ENCODE measurements at regions not wholly inside any gene's neighbourhood (a gene's known extent, or its start where the extent isn't known, plus 50 kb on each side); places are given as distances from the start of the nearest gene placed in this dataset.
"Not testable (repeated sequence)": the region's sequence is repeated elsewhere in the genome, so short reads cannot be mapped to it uniquely, and the experiment has no call there.

DNA sequence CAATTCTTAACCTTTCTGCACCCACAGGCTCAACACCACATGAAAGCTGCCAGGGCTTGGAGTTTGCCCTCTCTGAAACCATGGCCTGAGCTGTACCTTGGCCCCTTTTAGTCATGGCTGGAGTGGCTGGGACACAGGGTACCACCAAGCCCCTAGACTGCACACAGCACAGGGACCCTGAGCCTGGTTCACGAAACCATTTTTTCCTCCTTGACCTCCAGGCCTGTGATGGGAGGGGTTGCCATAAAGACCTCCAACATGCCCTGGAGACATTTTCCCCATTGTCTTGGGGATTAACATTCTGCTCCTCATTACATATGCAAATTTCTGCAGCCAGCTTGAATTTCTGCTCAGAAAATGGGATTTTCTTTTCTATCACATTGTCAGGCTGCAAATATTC, 113.4 kb downstream of the XPNPEP1 start:
- DNase-seq = not testable (repeated sequence)

DNA sequence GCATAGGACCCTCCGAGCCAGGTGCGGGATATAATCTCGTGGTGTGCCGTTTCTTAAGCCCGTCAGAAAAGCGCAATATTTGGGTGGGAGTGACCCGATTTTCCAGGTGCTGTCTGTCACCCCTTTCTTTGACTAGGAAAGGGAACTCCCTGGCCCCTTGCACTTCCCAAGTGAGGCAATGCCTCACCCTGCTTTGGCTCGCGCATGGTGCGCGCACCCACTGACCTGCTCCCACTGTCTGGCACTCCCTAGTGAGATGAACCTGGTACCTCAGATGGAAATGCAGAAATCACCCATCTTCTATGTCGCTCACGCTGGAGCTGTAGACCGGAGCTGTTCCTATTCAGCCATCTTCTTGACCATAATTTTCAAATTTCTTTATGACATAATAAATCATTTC, 122.1 kb downstream of the XPNPEP1 start:
- not testable (repeated sequence) for DNase-seq

DNA sequence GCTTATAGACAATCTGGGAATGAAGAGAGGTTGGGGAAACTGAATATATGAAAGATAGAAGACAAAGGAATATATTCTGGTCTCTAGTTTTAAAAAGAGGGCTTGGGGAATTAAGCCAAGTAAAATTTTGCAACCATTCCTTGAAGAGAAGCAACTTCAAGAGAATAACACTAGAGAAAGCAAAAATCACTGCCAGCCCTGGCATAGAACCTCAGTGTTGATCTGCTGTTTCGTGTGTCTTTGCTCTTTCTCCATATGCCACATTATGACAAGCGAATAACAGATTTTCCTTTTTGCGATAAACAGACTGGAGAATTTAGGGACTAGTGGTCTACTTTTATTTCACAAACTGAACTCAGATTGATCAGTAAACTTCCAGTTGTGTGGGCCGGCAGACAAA, 132.7 kb downstream of the XPNPEP1 start:
- DNase-seq = no peak

DNA sequence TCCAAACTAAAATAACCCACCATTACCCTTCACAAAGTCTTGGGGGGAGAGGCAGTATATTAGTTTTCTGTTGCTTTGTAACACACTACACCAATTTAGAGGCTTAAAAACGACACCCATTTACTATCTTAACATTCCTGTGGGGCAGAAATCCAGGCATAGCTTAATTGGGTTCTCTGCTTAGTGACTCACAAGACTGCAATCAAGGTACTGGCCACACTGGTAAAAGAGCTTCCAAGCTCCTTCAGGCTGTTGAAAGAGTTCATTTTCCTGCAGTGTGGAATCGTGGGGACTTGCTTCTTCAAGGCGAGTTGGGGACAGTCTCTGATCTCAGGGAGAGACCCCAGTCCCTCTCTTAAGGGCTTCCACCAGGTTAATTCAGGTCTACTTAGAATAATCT, 139.1 kb downstream of the XPNPEP1 start:
- no peak for DNase-seq

DNA sequence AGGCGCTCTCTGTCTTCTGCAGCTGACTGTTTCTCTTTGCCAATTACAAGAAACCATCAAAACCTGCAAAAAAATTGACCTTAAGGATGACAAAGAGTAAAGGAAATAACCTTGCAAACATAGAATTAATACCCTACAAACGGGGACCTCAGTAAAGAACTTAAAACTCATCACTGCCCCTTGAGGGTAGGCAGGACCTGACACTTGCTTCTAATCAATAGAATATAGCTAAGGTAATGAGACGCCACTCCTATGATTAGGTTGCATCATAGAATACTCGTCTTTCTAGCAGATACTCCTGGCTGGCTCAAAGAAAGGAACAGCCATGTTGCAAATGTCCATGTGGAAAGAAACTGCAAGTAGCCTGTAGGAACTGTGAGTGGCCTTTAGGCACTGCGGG, 140.0 kb downstream of the XPNPEP1 start:
- no peak for DNase-seq

DNA sequence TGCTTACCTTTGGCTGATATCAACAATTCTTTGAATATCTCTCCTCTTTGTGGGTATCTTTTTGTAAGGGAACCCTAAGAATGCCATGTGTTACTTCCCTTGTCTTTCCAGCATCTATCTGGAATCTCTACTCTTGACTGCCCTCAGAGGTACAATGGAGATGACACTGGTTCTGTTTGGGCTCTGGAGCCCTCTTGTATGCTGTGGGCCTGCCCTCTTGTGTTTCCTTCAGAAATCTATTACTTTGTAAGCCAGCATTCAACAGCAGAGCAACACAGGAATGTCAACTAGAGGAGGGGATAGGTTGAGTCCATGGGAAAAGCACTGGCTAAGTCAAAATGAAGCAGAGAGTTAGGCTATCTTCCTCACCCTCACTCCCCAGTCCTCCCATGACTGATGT, 142.3 kb downstream of the XPNPEP1 start:
- DNase-seq = no peak

DNA sequence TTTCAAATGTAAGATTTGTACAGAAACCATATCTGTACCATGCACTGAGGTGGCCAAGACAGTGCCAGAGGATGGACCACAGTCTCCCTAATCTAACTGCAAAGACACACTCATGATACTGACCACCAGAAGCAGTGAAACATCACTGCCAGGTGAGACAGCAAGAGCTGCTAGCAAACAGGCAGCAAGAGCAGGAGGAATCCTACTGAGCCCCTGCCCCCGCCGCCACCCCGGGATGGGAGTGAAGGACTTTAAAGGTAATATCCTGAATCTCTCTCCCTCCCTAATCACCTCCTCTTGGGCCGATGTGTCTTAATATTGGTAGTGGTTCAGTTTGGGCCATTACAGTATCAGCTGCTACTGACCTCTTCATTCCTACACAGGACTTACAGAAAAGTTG, 144.3 kb downstream of the XPNPEP1 start:
- no peak for DNase-seq

DNA sequence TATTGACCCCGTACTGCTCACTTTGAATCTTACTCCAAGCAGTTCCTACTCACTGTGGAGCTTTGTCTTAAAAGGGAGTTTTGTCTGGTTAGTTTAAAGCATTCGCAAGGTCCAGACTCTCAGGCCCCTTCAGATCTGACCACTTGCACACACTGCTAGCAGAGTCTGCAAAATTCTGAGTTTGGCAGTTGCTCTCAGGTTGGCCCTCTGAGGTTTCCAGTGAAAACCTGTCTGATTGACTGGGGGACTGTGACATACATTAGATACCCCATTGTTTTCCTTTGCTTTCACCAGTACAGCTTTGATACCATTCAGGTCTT, 149.2 kb downstream of the XPNPEP1 start:
- no peak for DNase-seq

DNA sequence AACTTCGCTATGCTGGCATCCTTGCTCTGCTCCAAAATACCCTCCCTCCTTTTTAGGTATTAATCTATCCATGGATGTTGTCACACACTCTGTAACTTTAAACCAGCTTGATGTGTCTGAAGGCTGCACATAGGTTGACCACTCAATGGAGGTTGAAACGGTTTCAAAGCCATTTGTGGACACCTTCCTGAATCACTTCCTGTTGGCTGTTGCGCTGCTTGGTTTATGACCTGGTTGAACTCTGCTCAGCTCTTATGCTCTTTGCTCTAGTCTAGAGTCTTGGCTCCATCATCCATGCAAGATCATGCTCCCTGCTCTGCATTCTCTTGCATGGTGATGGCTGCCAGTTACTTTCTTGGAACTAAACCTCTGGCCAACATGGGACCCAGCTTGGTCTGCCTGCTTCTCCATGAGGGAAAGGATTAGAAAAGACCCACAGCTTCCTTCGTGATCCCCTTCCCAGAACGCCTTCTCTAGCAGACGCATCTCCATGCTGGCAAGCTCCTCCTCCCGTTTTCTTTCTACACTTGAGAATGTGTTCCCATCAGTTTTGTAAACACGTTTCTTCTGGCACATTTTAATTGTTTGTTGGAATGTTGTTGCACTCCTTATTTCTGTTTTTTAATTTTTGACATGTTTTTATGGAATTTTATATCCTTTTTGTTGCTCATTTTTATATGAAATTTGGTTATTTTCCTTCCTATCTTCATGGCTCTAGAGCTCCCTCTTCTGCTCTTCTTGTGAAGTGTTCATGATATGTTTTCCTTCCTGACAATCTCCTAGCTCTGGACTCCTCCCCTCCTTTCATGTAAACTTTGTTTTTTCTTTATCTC, 149.8 kb downstream of the XPNPEP1 start:
- DNase-seq = peak; percentile 23

DNA sequence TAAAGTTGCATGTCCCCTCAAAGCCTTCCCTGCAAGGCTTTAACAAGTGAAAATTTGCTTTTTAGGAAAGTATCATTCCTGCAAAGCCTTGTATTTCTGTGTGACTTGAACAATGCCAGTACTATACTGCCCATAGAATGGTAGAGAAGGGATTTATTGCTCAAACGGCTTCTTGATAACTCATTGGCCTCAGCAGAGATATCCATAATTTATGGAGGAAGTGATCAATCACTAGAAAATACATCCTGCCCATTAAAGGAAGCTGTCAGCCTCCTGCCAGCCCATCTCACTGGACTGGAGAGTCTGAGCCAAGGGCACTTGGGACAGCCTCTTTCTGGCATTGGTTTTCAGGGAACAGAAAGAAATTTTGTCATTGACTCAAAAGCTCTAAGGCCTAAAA, 152.6 kb downstream of the XPNPEP1 start:
- no peak for DNase-seq

DNA sequence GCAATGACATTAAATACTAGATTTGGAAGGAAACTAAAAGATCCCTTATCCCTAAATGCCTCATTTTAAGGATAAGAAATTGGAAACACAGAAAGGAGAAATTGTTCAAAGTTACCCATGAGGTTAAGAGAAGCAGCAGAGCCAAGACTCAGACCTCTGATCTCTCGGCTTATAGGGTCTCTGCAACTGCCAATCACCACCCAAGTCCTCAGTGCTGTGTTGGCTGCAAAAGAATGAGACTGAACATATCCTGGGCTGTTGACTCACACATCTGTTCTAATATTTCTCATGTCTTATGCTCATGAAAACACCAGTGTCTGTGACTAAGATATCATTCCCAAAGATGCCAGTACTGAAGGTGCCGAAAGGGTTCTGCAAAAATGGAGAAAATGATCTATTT, 153.3 kb downstream of the XPNPEP1 start:
- DNase-seq = no peak

DNA sequence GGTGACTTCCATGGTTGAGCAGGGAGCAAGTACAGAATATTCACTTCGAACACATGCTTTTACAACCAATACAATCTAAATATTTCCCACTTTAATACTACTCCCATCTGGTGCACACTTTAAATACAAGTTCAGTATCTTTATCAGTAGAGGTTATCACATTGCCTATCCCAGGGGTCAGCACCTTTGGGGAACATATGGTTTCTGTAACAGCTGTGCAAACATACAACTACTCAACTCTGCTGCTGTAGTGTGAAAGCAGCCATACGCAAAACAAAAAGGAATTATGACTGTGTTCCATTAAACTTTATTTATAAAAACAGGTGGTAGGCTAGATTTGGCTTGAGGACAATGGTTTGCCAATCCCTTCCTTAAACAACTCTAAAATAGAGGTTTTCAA, 157.5 kb downstream of the XPNPEP1 start:
- DNase-seq = no peak

DNA sequence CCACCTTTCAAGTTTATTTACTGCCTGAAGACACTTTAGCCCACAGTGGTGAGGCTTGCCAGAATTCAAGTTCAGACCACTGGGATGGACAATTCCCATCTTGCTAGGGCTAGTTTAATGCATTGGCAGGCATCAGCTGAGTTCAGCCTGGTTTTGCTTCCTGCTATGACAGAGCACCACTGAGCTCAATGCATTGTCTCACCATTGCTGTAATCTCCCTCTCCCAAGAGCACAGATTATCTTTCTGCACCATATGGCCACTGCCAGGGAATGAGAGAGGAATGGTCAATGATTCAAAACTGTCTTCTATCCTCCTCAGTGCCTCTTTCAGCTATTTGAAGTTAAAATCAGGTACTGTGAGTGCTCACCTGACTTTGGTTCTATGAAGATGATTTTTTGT, 160.8 kb downstream of the XPNPEP1 start:
- no peak for DNase-seq

DNA sequence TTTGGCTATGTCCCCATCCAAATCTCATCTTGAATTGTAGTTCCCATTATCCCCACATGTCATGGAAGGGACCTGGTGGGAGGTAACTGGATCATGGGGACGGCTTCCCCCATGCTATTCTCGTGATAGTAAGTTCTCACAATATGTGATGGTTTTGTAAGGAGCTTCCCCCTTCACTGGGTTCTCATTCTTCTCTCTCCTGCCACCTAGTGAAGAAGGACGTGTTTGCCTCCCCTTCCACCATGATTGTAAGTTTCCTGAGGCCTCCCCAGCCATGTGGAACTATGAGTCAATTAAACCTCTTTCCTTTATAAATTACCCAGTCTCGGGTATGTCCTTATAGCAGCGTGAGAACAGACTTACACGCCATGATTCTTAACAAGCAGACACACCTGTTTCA, 165.6 kb downstream of the XPNPEP1 start:
- not testable (repeated sequence) for DNase-seq

DNA sequence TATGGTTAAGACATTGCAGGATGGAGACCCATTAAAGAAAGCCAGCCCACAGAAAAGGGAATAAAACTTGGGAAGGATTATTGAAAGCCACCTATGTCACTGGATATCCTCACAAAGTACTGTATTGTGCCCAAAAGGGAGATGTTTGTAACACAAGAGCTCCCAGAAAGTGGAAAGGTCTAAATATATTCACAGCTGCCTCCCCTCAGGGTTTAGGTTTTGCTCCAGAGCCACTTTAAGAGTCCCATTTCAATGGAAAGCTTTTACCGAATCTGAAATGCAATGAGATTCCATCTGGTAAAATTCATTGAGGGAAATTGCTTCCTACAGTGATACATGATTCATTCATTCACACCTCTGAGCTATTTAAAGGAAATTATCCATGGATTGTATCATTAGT, 176.4 kb downstream of the XPNPEP1 start:
- no peak for DNase-seq

DNA sequence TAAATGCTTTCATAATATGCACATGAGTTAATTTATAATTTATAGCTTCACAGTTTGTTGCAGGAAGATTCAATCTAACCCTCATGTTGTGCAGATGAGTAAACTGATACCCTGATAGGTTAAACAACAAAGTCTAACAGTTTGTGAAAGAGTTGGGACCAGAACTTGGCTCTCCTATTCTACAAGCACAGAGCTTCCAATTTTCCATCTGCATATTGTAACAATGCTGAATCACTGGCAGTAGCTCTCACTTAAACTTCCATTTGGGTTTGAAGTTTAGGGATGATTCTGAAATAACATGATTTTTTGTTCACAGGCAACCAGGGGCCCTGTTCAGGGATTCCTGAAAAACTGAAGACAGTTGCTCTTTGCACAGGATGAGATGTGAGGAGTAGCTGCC, 179.3 kb downstream of the XPNPEP1 start:
- DNase-seq = no peak

DNA sequence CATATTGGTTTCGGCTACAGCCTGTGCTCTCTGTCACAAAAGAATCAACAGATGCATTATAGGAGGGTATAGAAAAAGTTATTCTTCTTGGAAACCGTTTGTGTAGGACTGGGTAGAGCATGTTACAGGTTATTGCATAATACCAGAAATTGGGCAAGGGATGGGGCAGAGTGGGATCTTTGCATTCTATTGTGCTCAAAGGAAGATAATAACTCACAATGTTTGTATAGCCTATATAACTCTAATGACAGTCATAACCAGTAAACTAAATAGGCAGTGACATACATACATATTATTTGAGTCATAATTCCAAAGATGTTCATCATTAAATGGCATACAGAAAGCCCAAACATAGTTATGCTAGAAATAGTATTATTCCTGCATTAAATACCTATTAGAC, 179.7 kb downstream of the XPNPEP1 start:
- no peak for DNase-seq

DNA sequence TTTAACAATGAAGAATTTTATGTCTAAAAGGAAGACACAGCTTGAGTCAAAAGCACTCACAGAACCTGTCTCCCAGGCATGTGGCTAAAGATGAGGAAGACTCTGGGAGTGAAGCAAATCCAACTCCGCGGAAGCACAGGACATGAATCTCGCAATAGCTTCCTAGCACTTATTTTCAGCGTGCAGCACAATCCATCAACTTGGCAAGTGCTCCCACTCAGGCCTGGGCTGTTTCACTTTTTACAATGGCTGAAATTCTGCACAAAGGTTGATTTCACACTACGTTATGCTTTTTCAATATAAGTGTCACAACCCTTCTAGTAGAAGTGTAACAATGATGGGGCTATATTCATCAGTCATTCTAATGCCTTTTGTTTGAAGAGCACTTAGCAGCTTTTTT, 180.2 kb downstream of the XPNPEP1 start:
- DNase-seq = no peak

DNA sequence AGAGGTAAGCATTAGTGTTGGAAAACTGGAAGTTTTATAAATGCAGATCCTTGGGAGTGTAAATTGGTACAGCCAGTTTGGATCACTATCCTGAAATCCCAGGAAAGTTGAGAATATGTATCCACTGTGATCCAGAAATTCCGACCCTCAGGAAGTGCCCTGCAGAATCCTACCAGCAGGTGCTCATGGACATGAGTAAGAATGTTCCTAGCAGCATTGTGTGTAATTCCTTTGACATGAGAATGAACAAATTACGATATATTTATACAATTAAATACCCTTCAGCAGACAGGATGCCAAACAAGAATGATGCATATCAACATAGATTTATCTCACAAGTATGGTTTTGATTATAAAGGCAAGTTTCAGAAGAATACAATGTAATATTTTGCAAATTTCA, 181.6 kb downstream of the XPNPEP1 start:
- DNase-seq = no peak

DNA sequence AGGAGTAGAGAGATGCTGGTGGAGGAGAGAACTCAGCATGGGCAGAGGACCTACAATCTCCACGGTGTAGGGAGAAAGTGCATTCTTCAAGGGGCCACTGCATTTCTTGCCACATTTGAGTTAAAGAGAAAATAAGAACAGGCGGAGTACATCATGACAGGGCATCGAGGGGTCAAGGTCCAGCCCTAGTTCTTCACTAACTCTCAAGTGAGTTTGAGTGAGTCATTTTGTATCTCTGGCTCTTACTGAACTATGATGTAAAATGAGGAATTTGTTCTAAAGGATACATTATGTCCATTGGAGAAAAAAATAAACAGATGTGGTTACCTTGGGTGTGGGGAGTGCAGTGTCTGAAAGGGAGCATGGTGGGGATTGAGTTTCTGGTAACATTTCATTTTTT, 182.9 kb downstream of the XPNPEP1 start:
- no peak for DNase-seq

DNA sequence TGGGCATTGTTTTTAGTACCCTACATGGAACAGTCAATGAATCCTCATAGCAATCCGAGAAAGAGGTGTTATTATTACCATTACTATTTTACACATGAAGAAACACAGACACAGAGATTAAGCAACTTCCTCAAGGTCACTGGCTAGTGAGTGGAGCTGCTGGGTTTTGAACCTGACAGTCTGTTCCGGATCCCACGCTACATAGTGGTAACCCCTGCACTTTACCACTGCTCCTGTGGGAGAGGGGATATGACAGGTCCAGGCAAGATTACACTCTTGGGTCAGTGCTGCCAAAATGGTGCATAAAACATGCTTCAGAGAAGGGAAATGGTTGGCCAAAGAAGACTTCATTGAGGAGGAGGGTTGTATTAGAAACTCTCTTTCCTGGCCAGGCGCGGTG, 185.7 kb downstream of the XPNPEP1 start:
- DNase-seq = no peak

DNA sequence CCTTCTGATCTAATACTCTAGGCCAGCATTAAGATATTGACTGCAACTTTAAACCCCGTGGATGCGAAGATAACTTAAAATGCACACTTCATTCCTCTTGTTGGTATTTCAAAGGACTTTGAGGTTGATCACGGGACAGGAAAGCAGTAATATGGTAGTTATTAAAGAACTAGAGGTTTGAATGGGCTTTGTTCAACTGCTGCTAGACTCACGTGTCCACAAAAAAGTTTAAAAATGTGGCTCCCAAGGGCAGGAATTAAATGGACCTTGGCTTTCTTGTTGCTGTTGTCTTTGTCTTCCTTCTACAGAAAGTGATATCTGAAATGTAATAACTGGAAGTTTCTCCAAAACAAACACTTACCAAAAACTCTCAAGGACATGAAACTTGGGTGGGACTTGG, 186.3 kb downstream of the XPNPEP1 start:
- DNase-seq = no peak

DNA sequence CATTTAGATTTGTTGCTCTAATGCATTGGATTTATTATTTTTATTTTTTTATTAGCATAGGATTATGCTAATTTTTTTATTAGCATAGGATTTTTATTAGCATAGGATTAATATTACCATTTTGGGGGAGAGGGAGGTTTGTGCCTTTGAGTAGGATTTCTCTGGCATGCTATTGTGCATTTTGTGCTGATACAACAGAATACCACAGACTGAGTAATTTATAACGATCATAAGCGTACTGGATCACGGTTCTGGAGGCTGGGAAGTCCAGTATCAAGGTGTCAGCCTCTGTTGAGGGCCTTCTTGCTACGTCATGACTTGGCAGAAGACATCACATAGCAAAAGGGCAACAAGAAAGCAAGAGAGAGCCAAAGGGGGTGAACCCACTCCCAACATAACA, 187.5 kb downstream of the XPNPEP1 start:
- DNase-seq = no peak

DNA sequence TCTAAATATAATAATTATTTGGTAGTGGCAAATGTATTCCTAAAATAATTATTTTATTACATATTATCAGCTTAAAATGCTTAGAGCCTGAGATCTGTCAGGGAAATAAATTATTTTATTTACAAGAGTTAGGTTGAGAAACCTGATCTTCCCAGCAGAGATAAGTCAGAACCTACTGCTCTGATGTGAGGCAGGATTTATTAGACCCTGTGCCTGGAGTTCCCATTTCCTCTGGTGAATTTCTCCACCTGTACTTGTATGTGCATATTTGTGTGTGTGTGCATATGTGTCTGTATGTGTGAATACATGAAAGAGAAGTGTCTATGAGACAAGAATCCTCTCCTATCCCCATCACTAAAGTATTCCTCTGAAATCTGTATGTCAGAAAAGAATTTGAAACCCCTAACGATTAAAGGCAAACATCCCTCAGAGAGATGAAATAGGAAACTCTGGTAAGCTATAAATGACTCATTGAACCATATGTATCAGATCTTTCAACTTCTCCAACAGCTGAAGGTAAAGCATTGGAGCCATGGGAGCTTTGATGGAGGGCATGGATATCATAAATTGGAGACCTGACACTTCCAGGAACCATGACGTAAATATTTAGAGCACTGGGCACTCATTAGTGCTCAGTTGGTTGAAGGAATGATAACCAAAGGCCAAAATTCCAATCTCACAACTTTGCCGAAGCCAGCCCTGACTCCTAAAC, 190.9 kb downstream of the XPNPEP1 start:
- no peak for DNase-seq

DNA sequence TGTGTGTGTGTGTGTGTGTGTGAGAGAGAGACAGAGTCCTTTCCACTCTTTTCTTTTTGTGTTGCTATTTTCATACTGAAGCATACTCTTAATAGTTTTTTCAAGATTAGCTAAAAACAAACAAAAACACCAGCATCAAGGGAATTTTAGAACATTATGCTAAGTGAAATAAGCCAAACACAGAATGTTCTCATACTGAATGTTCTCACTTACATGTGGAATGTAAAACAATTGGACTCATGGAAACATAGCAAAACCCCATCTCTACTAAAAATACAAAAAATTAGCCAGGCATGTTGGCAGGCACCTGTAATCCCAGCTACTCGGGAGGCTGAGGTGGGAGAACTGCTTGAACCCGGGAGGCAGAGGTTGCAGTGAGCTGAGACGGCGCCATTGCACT, 193.4 kb downstream of the XPNPEP1 start:
- DNase-seq = not testable (repeated sequence)
